H9 (cell line): ENCODE measurements at regions not wholly inside any gene's neighbourhood (a gene's known extent, or its start where the extent isn't known, plus 50 kb on each side); places are given as distances from the start of the nearest gene placed in this dataset.

ENCODE experiments used
- DNase-seq: peaks from one replicate; pipeline ENCODE4 v3.0.0-alpha.2; 2017
- H2AFZ ChIP-seq: one replicate; pipeline ENCODE4 v1.6.1; 2013; ENCODE audit warnings: mild to moderate bottlenecking, low read length, control low read depth, moderate library complexity
- H2AK5ac ChIP-seq: 2 replicates; pipeline ENCODE4 v1.6.1; 2013; ENCODE audit warnings: low read length, control low read depth, mixed read lengths; ENCODE audit not compliant: insufficient read length
- H2BK120ac ChIP-seq: one replicate; pipeline ENCODE4 v1.6.1; 2013; ENCODE audit warnings: low read depth, mild to moderate bottlenecking, low read length, control low read depth, inconsistent platforms; ENCODE audit not compliant: poor library complexity, severe bottlenecking
- H2BK12ac ChIP-seq: 2 replicates; pipeline ENCODE4 v1.6.1; 2013; ENCODE audit warnings: low read length, control low read depth, mixed read lengths, low read depth; ENCODE audit not compliant: insufficient read length
- H2BK15ac ChIP-seq: 2 replicates; pipeline ENCODE4 v1.6.1; 2013; ENCODE audit warnings: low read depth, low read length, control low read depth
- H2BK20ac ChIP-seq: one replicate; pipeline ENCODE4 v1.6.1; 2013; ENCODE audit warnings: low read depth, mild to moderate bottlenecking, low read length, control low read depth, inconsistent platforms; ENCODE audit not compliant: poor library complexity, severe bottlenecking
- H2BK5ac ChIP-seq: 2 replicates; pipeline ENCODE4 v1.6.1; 2013; ENCODE audit warnings: low read length, control low read depth, mixed read lengths; ENCODE audit not compliant: insufficient read length
- H3K14ac ChIP-seq: 2 replicates; pipeline ENCODE4 v1.6.1; 2013; ENCODE audit warnings: low read length, control low read depth; ENCODE audit not compliant: insufficient read depth
- H3K18ac ChIP-seq: 2 replicates; pipeline ENCODE4 v1.6.1; 2013; ENCODE audit warnings: low read depth, mild to moderate bottlenecking, mixed read lengths, low read length, control low read depth; ENCODE audit not compliant: insufficient read length
- H3K23ac ChIP-seq: 2 replicates; pipeline ENCODE4 v1.6.1; 2013; ENCODE audit warnings: low read length, control low read depth, mixed read lengths, low read depth; ENCODE audit not compliant: insufficient read length
- H3K23me2 ChIP-seq: 2 replicates; pipeline ENCODE4 v1.6.1; 2013; ENCODE audit warnings: low read depth, mild to moderate bottlenecking, mixed read lengths, low read length, control low read depth; ENCODE audit not compliant: insufficient read length, poor library complexity, severe bottlenecking
- H3K27ac ChIP-seq: 2 replicates; pipeline ENCODE4 v1.5.1; 2013; ENCODE audit warnings: low read length, control low read depth, mixed read lengths, low read depth; ENCODE audit not compliant: insufficient read length
- H3K27me3 ChIP-seq: 2 replicates; pipeline ENCODE4 v1.6.1; 2013; ENCODE audit warnings: low read length, control low read depth, inconsistent platforms; ENCODE audit not compliant: insufficient read depth
- H3K4ac ChIP-seq: 2 replicates; pipeline ENCODE4 v1.6.1; 2013; ENCODE audit warnings: low read depth, mild to moderate bottlenecking, control low read depth, inconsistent platforms, low read length, moderate library complexity
- H3K4me1 ChIP-seq: 2 replicates; pipeline ENCODE4 v1.6.1; 2013; ENCODE audit warnings: low read length, control low read depth, inconsistent platforms; ENCODE audit not compliant: insufficient read depth
- H3K4me2 ChIP-seq: 2 replicates; pipeline ENCODE4 v1.6.1; 2013; ENCODE audit warnings: low read length, control low read depth, mixed read lengths; ENCODE audit not compliant: insufficient read length, insufficient read depth
- H3K56ac ChIP-seq: 2 replicates; pipeline ENCODE4 v1.6.1; 2013; ENCODE audit warnings: low read depth, mild to moderate bottlenecking, mixed read lengths, low read length, control low read depth; ENCODE audit not compliant: insufficient read length
- H3K79me1 ChIP-seq: 2 replicates; pipeline ENCODE4 v1.6.1; 2013; ENCODE audit warnings: low read depth, mild to moderate bottlenecking, moderate library complexity, low read length, control low read depth, inconsistent platforms; ENCODE audit not compliant: insufficient read depth, poor library complexity, severe bottlenecking
- H3K79me2 ChIP-seq: 2 replicates; pipeline ENCODE4 v1.6.1; 2013; ENCODE audit warnings: low read length, control low read depth, inconsistent platforms; ENCODE audit not compliant: insufficient read depth
- H3K9ac ChIP-seq: 2 replicates; pipeline ENCODE4 v1.6.1; 2013; ENCODE audit warnings: low read length, control low read depth, mixed read lengths; ENCODE audit not compliant: insufficient read length; ENCODE audit errors: extremely low read depth
- H3K9me3 ChIP-seq: one replicate; pipeline ENCODE4 v1.6.1; 2013; ENCODE audit warnings: low read depth, low read length, inconsistent platforms; ENCODE audit not compliant: control insufficient read depth
- H3T11ph ChIP-seq: one replicate; pipeline ENCODE4 v1.6.1; 2013; ENCODE audit warnings: mild to moderate bottlenecking, low read length, control low read depth, inconsistent platforms
- H4K20me1 ChIP-seq: one replicate; pipeline ENCODE4 v1.6.1; 2013; ENCODE audit not compliant: control insufficient read depth, insufficient read length, insufficient read depth
- H4K5ac ChIP-seq: 2 replicates; pipeline ENCODE4 v1.6.1; 2013; ENCODE audit warnings: low read depth, mild to moderate bottlenecking, mixed read lengths, low read length, control low read depth; ENCODE audit not compliant: insufficient read length
- H4K8ac ChIP-seq: replicated peaks from 2 replicates; pipeline ENCODE4 v1.6.1; 2013; ENCODE audit warnings: low read length, control low read depth, mixed read lengths, low read depth; ENCODE audit not compliant: insufficient read length
- H4K91ac ChIP-seq: 2 replicates; pipeline ENCODE4 v1.6.1; 2013; ENCODE audit warnings: low read depth, mild to moderate bottlenecking, moderate library complexity, mixed read lengths, low read length, control low read depth; ENCODE audit not compliant: insufficient read length
- H3K27ac Mint-ChIP-seq, 3 experiments: 2 replicates in 2 of 3; 3 replicates in 1 of 3; pipeline ENCODE4 v1.8.0; 2020 to 2021; ENCODE audit warnings: mixed read lengths in 3 of 3, mild to moderate bottlenecking in 1 of 3, moderate library complexity in 1 of 3
- H3K27me3 Mint-ChIP-seq: 2 replicates; pipeline ENCODE4 v1.8.0; 2021; ENCODE audit warnings: low read depth, mild to moderate bottlenecking, moderate library complexity, mixed read lengths
- H3K36me3 Mint-ChIP-seq, 3 experiments: 2 replicates in 2 of 3; 3 replicates in 1 of 3; pipeline ENCODE4 v1.8.0; 2020 to 2021; ENCODE audit warnings: low read depth in 3 of 3, mixed read lengths in 3 of 3; ENCODE audit not compliant: insufficient read depth in 1 of 3
- H3K4me1 Mint-ChIP-seq, 2 experiments: 2 replicates each; pipeline ENCODE4 v1.8.0; 2020; ENCODE audit warnings: mixed read lengths in 2 of 2
- H3K4me3 Mint-ChIP-seq, 2 experiments: 2 replicates in 1 of 2; 3 replicates in 1 of 2; pipeline ENCODE4 v1.8.0; 2020 to 2021; ENCODE audit warnings: mild to moderate bottlenecking in 2 of 2, mixed read lengths in 2 of 2, moderate library complexity in 1 of 2
- H3K9me3 Mint-ChIP-seq, 2 experiments: 2 replicates in 1 of 2; 3 replicates in 1 of 2; pipeline ENCODE4 v1.8.0; 2020; ENCODE audit warnings: mild to moderate bottlenecking in 2 of 2, mixed read lengths in 2 of 2, moderate library complexity in 1 of 2
- WGBS: extraction: QIAGEN DNeasy Blood & Tissue Kit; methylation state at CpG from one replicate; pipeline ENCODE4 v1.1.7; 2013; ENCODE audit warnings: missing lambda C conversion rate, low lambda C conversion rate, mixed read lengths; ENCODE audit not compliant: insufficient read length; ENCODE audit errors: extremely low coverage; 5-methylcytosine and 5-hydroxymethylcytosine counted together
- TF ChIP-seq, protein P1 (sequence below): fragments of 200-600 bp; sonication (generic); conservative IDR thresholded peaks from 3 replicates; pipeline ENCODE4 v1.8.0; 2021; ENCODE audit warnings: antibody characterized with exemption, mild to moderate bottlenecking

DNA sequence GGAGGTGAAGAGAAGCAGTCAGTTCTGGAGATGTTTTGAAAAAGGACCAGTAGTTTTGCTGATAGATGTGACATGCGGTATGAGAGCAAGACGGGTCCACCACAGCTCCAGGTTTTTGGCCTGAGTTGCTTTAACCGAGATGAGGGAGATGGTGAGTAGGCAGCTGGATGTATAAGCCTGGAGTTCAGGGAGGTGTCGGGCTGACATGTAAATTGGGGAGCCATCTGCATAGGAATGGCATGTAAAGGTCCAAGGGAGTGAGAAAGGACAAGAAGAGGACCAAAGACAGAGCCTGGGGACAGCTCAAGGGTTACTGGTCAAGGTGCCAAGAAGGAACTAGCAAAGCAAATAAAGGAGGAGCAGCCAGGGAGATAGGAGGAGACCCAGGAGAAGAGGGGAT is 503.7 kb downstream of the MATN1 start:
- no peak overlapping the region for H3K27ac Mint-ChIP-seq
- peaks cover 0 to 3% of the 10 kb centered on the region in 2 experiments; a peak in 1 of 5 replicates for H3K9me3 Mint-ChIP-seq
- Histone ChIP-seq H3T11ph (no peak overlapping the region), H2BK12ac (no peak overlapping the region), H3K27ac (no peak overlapping the region), H4K5ac (no peak overlapping the region), H3K9me3 (no peaks in the 10 kb centered on the region), H2BK120ac (no peak overlapping the region), H2AK5ac (no peak overlapping the region), H3K4me2 (no peak overlapping the region), H2BK20ac (no peak overlapping the region), H3K9ac (no peak overlapping the region), H2BK15ac (no peak overlapping the region), H3K23ac (no peak overlapping the region), H2BK5ac (no peak overlapping the region), H3K18ac (no peak overlapping the region), H3K4ac (no peak overlapping the region), H3K14ac (no peak overlapping the region), H4K20me1 (no peaks in the 10 kb centered on the region), H4K8ac (peak overlapping the region; percentile 22), H3K27me3 (no peaks in the 10 kb centered on the region), H2AFZ (no peak overlapping the region), H3K4me1 (no peaks in the 10 kb centered on the region), H4K91ac (no peak overlapping the region), H3K79me1 (no peaks in the 10 kb centered on the region), H3K23me2 (no peaks in the 10 kb centered on the region), H3K79me2 (no peaks in the 10 kb centered on the region), H3K56ac (no peak overlapping the region)
- TF ChIP-seq, protein P1, sequence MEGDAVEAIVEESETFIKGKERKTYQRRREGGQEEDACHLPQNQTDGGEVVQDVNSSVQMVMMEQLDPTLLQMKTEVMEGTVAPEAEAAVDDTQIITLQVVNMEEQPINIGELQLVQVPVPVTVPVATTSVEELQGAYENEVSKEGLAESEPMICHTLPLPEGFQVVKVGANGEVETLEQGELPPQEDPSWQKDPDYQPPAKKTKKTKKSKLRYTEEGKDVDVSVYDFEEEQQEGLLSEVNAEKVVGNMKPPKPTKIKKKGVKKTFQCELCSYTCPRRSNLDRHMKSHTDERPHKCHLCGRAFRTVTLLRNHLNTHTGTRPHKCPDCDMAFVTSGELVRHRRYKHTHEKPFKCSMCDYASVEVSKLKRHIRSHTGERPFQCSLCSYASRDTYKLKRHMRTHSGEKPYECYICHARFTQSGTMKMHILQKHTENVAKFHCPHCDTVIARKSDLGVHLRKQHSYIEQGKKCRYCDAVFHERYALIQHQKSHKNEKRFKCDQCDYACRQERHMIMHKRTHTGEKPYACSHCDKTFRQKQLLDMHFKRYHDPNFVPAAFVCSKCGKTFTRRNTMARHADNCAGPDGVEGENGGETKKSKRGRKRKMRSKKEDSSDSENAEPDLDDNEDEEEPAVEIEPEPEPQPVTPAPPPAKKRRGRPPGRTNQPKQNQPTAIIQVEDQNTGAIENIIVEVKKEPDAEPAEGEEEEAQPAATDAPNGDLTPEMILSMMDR, result no peak
- H3K4me1 Mint-ChIP-seq, result peaks cover 6 to 12% of the 10 kb centered on the region in 2 experiments
- no peak overlapping the region for H3K4me3 Mint-ChIP-seq
- H3K27me3 Mint-ChIP-seq, result peaks cover 11% of the 10 kb centered on the region
- WGBS, result no CpG with 5 or more reads among the region's 4 CpGs
- no peak for DNase-seq
- no peaks in the 10 kb centered on the region for H3K36me3 Mint-ChIP-seq
